HG03460 (cell line): ENCODE measurements at regions not wholly inside any gene's neighbourhood (a gene's known extent, or its start where the extent isn't known, plus 50 kb on each side); places are given as distances from the start of the nearest gene placed in this dataset.

Source experiments
- ATAC-seq: cut with Tn5 transposase; IDR thresholded peaks from one replicate; pipeline ENCODE4 v1.9.1; 2021; ENCODE audit not compliant: unreplicated experiment

- ATAC-seq, result no peak
Measured at GRCh38 chr13:22399801-22400420, 729.0 kb downstream of the FGF9 start.

- no peak for ATAC-seq
Measured at GRCh38 chr13:22402682-22403081, 731.8 kb downstream of the FGF9 start.

DNA sequence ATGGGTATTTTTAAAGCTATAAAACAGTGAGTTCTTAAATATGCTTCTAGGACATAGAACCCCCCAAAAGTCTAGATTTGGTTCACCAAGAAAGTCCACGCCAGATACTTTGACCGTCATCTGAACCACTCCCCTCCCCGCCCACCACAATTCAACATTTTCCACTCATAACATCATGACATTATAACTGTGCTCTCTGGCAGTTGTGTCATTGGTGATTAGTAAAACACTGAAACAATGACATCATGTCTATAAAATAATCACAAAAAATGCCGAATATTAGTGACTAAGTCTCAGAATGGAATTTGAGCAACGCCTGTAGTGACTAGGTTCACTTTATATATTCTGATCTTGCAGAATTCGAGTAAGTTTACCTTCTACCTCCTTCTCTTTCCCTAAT lies 732.3 kb downstream of the FGF9 start:
- ATAC-seq, result no peak

GRCh38 chr13:22405891-22406290 lies 735.0 kb downstream of the FGF9 start:
- no peak for ATAC-seq

DNA sequence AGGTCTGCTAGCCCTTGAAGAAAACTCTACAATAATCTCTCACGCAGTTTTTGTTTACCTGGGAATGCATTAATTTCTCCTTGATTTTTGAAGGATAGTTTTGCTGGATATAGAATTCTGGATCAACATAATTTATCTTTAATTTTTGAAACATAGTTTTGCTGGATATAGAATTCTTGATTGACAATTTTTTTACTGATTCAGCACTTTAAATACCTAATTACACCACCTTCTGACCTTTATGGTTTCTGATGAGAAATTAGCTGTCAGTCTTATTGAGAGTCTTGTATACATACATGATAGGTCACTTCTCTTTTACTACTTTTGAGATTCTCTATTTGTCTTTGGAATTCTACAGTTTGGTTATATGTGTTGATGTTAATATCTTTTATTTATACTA lies 741.6 kb downstream of the FGF9 start:
- ATAC-seq, result no peak

GRCh38 chr13:22422023-22422422 lies 751.1 kb downstream of the FGF9 start:
- ATAC-seq, result no peak

- ATAC-seq, result no peak
Measured at GRCh38 chr13:22422712-22423111, 751.8 kb downstream of the FGF9 start.

DNA sequence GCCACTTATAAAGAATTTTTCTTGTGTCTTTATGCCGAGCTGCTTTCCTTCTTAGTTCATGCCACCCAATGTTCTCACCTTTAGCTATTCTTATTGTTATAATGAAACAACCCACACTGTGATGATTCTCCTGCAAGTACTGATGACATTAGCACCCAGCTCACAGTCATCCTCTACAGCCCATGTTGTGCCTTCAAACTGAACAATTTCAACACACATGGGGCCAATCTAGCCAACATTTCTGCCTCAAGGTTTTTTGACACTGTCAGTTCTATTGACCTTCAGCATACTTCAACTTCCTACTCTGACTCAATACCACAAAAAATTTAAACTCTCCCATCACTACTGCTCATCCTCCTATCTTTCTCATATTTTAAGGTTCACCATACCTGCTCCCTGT lies 752.4 kb downstream of the FGF9 start:
- no peak for ATAC-seq

GRCh38 chr13:22425087-22425486 lies 754.2 kb downstream of the FGF9 start:
- no peak for ATAC-seq

- no peak for ATAC-seq
Measured at GRCh38 chr13:22427066-22427465, 753.7 kb upstream of the SGCG start.

- ATAC-seq, result no peak
Measured at GRCh38 chr13:22427783-22428182, 753.0 kb upstream of the SGCG start.

DNA sequence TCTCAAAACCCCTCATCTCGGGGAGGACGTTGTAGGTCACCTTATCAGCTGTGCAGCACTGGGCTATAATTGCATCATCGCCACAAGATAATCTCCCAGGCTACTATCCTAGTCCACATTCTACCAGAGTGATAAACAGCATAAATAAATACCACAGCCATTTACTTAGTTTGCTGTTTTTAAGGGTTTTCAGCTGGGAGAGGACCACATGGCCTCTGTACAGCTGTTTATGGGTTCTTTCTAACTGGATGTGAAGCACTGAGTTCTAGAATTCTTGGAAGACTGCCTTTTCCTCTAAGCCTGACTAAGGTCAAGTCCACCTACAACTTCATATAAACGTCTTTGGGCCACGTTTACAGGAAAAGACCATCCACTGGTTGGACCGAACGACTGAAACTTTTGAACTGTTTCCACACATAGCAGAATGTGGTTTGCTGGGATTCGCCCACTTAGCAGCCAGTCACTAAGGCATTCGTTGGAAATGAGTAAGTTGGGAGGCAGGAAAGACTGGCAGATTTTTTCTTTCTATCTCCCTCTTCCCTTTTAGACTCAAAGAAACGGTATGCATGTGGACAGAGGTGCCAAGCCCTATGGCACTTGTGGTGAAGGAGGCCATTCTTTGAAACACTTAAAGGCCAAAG lies 752.5 kb upstream of the SGCG start:
- no peak for ATAC-seq

DNA sequence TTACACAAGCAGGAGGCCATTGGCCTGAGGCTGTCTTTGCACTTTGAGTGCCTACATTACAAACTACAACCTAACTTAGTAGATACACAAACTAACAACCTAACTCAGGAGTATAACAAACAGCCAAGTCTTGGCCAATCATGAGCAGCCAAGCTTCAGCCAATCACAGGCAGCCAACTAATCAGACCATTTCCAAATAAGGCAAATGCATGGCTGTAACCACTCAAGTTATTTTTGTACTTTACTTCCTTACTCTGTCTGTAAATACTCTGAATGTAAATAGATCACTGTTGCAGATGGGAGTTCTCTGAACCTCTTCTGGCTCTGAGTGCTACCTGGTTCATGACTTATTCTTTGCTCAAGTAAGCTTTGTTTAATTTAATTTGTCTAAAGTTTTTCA lies 748.1 kb upstream of the SGCG start:
- ATAC-seq, result no peak

- no peak for ATAC-seq
Measured at GRCh38 chr13:22447132-22447886, 733.5 kb upstream of the SGCG start.

GRCh38 chr13:22449251-22449650 lies 731.5 kb upstream of the SGCG start:
- ATAC-seq, result no peak

GRCh38 chr13:22451327-22451741 lies 729.4 kb upstream of the SGCG start:
- ATAC-seq, result no peak

- ATAC-seq, result no peak
Measured at GRCh38 chr13:22454586-22454985, 726.2 kb upstream of the SGCG start.

DNA sequence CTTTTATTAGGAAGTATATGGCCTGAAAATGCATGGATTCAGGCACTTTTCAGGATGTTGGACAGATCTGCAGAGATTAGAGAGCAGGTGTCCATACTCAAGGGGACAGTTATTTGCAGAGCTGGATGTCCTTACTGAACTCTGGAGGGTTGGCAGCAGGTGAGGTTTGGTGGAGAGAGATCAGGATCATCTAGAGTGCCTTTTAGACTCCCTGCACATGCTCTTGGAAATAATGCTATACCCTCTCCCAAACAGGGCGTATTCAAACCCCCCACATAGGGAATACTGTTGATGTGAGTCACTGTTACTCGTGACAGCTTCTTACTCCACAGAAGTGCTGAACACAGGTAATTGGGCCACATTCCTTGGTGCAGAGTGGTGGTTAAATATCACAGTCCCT lies 725.7 kb upstream of the SGCG start:
- no peak for ATAC-seq

DNA sequence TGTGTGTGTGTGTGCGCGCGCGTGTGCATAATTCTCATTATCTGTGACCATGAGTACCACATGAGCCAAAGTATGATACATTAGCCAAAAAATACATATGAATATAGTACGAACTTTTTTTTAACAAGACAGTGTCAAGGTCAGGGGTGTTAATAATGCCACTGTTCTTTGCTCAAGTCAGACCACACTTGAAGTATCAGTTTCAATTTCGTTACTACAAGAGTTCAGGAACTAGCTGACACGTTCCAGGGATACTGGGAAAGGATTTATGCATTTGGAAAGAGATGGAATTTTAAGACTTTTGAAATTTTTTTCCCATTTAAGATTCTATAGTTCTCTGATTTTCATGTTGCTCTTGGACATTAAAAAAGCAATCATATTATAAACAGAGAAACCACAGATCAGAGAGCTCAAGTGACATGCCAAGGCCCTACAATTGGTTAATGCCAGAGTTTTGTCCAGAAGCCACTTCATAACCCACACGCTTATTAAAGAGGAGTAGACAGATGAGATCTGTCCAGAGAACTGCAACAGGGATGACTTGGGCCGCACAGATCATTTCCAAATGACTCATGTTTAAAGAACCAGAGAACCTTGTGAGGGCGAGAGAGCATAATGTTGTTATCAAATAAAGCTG lies 718.8 kb upstream of the SGCG start:
- ATAC-seq, result no peak

GRCh38 chr13:22463089-22463488 lies 717.7 kb upstream of the SGCG start:
- no peak for ATAC-seq

DNA sequence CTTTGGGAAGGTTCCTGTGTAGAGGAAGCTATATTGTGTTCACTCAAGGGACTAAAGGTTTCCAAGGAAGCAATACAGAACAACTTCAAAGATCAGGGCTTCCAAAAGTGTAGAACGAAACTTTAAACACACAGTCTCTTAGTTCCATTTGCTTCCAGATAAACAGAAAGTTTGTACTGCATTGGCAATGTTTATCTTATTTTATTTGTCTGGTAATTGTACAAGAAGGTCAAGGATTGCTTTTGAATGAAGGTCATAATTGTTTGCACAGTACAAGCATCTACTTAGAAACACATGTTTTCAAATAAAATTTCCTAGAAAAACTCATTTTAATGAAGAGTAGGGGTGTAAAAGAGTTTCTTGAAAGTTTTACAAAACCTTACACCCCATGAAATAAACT lies 712.7 kb upstream of the SGCG start:
- no peak for ATAC-seq

DNA sequence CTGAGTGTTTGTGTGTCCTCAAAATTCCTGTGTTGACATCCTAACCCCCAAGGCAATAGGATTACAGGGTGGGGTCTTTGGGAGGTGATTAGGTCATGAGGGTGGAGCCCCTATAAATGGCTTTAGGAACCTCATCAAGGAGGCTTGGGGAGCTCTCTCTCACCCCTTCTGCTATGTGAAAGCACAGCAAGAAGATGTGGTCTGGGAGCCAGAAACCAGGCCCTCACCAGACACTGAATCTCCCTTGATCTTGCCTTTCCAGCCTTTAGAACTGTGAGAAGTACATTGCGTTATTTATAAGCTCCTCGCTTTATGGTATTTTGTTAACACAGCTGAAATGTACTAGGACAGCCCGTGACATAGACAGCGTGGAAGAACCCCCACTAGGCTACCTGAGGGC lies 712.0 kb upstream of the SGCG start:
- ATAC-seq, result no peak
